Fibroblast of lung (primary cell): ENCODE measurements at regions not wholly inside any gene's neighbourhood (a gene's known extent, or its start where the extent isn't known, plus 50 kb on each side); places are given as distances from the start of the nearest gene placed in this dataset.

ENCODE experiments used
- DNase-seq, 2 donors: peaks; one replicate each; pipeline versions ENCODE4 v3.0.0 to v3.0.0-alpha.2; 2010; ENCODE audit warnings: low read depth in 2 of 2
- H2AFZ ChIP-seq: 2 replicates; pipeline ENCODE4 v1.5.1; 2012; ENCODE audit warnings: low read length, control low read depth, inconsistent platforms
- H3K27ac ChIP-seq: 2 replicates; pipeline ENCODE4 v1.5.1; 2011; ENCODE audit warnings: low read length, control low read depth; ENCODE audit not compliant: insufficient read depth
- H3K27me3 ChIP-seq: 2 replicates; pipeline ENCODE4 v1.5.1; 2011; ENCODE audit warnings: mild to moderate bottlenecking, low read length; ENCODE audit not compliant: control insufficient read depth, insufficient read depth
- H3K36me3 ChIP-seq: 2 replicates; pipeline ENCODE4 v1.5.1; 2011; ENCODE audit warnings: low read length; ENCODE audit not compliant: control insufficient read depth, insufficient read depth
- H3K4me1 ChIP-seq: 2 replicates; pipeline ENCODE4 v1.5.1; 2011; ENCODE audit warnings: low read length; ENCODE audit not compliant: control insufficient read depth, insufficient read depth; ENCODE audit errors: extremely low read depth
- H3K4me2 ChIP-seq: 2 replicates; pipeline ENCODE4 v1.5.1; 2011; ENCODE audit warnings: low read length, control low read depth; ENCODE audit not compliant: insufficient read depth; ENCODE audit errors: extremely low read depth
- H3K4me3 ChIP-seq, 4 experiments: fragments of 200-600 bp in 1 of 4; sonication (generic) in 1 of 4; replicated peaks in 1 of 4; 2 replicates each; pipeline ENCODE4 v1.5.1; 2011 to 2016; ENCODE audit warnings: low read length in 4 of 4, low read depth in 3 of 4, mild to moderate bottlenecking in 3 of 4, control low read depth in 2 of 4, inconsistent platforms in 1 of 4, mixed read lengths in 1 of 4; ENCODE audit not compliant: insufficient read depth in 1 of 4; ENCODE audit errors: control extremely low read depth in 1 of 4
- H3K79me2 ChIP-seq: 2 replicates; pipeline ENCODE4 v1.5.1; 2012; ENCODE audit warnings: mild to moderate bottlenecking, low read length, inconsistent platforms; ENCODE audit not compliant: control insufficient read depth, insufficient read depth
- H3K9ac ChIP-seq: 2 replicates; pipeline ENCODE4 v1.5.1; 2011; ENCODE audit warnings: mild to moderate bottlenecking, low read length, control low read depth; ENCODE audit not compliant: insufficient read depth
- H3K9me3 ChIP-seq: 2 replicates; pipeline ENCODE4 v1.5.1; 2012; ENCODE audit warnings: low read depth, low read length; ENCODE audit not compliant: control insufficient read depth, insufficient read depth
- H4K20me1 ChIP-seq: 2 replicates; pipeline ENCODE4 v1.5.1; 2011; ENCODE audit warnings: low read length; ENCODE audit not compliant: control insufficient read depth, insufficient read depth; ENCODE audit errors: extremely low read depth
- CTCF ChIP-seq, 2 donors: IDR thresholded peaks in 1 of 2; conservative IDR thresholded peaks in 1 of 2; 1 replicate in 1 of 2; 2 replicates in 1 of 2; pipeline ENCODE4 v1.5.1; 2011 to 2012; ENCODE audit warnings: low read length in 2 of 2, control low read depth in 1 of 2, inconsistent platforms in 1 of 2, low read depth in 1 of 2, mild to moderate bottlenecking in 1 of 2
- EZH2 ChIP-seq: IDR thresholded peaks from 2 replicates; pipeline ENCODE4 v1.5.1; 2012; ENCODE audit warnings: low read length, control low read depth, mild to moderate bottlenecking; ENCODE audit errors: missing control alignments

- no peaks in the 10 kb centered on the region for H3K36me3 ChIP-seq
- no peaks in the 10 kb centered on the region for H4K20me1 ChIP-seq
- H3K27ac ChIP-seq, result no peak overlapping the region
- H3K9me3 ChIP-seq, result no peaks in the 10 kb centered on the region
- peak in 1 of 2 donors; percentile 57 for DNase-seq
- no peaks in the 10 kb centered on the region for H3K27me3 ChIP-seq
- H2AFZ ChIP-seq, result no peak overlapping the region
- no peaks in the 10 kb centered on the region for H3K79me2 ChIP-seq
- TF ChIP-seq CTCF (conservative IDR thresholded peaks at IDR 0.05 in 1 of 2, IDR thresholded peaks at IDR 0.05 in 1 of 2; ENCODE audit: low read depth in 1 of 2, low read length in 2 of 2) (no peak), EZH2 (no peak)
- H3K9ac ChIP-seq, result no peak overlapping the region
- H3K4me2 ChIP-seq, result no peak overlapping the region
- no peak overlapping the region for H3K4me3 ChIP-seq
- H3K4me1 ChIP-seq, result no peaks in the 10 kb centered on the region
Measured at GRCh38 chr3:151553888-151554287, 93.0 kb upstream of the IGSF10 start.

- H2AFZ ChIP-seq, result no peak overlapping the region
- H3K4me3 ChIP-seq, result no peak overlapping the region
- H3K27ac ChIP-seq, result no peak overlapping the region
- no peaks in the 10 kb centered on the region for H3K36me3 ChIP-seq
- no peaks in the 10 kb centered on the region for H3K79me2 ChIP-seq
- H3K9ac ChIP-seq, result no peak overlapping the region
- H3K9me3 ChIP-seq, result no peaks in the 10 kb centered on the region
- no peaks in the 10 kb centered on the region for H3K4me1 ChIP-seq
- no peaks in the 10 kb centered on the region for H3K27me3 ChIP-seq
- DNase-seq, result peak in 1 of 2 donors; percentile 73
- no peak overlapping the region for H3K4me2 ChIP-seq
- no peak for TF ChIP-seq EZH2
- no peak for TF ChIP-seq CTCF (conservative IDR thresholded peaks at IDR 0.05 in 1 of 2, IDR thresholded peaks at IDR 0.05 in 1 of 2; ENCODE audit: low read depth in 1 of 2, low read length in 2 of 2)
- H4K20me1 ChIP-seq, result no peaks in the 10 kb centered on the region
Measured at GRCh38 chr3:151552589-151552988, 91.7 kb upstream of the IGSF10 start.

GRCh38 chr3:151550642-151551041 is 89.8 kb upstream of the IGSF10 start:
- no peak for DNase-seq
- Histone ChIP-seq H3K4me2 (no peak overlapping the region), H3K4me1 (no peaks in the 10 kb centered on the region), H3K9ac (no peak overlapping the region), H3K9me3 (no peaks in the 10 kb centered on the region), H3K27me3 (no peaks in the 10 kb centered on the region), H4K20me1 (no peaks in the 10 kb centered on the region), H3K27ac (no peak overlapping the region), H3K4me3 (no peak overlapping the region), H2AFZ (peak overlapping the region; percentile 36), H3K36me3 (no peaks in the 10 kb centered on the region), H3K79me2 (no peaks in the 10 kb centered on the region)
- TF ChIP-seq EZH2 (no peak), CTCF (conservative IDR thresholded peaks at IDR 0.05 in 1 of 2, IDR thresholded peaks at IDR 0.05 in 1 of 2; ENCODE audit: low read depth in 1 of 2, low read length in 2 of 2) (no peak)
